Gastroesophageal sphincter (tissue), 4 donors: ENCODE measurements at regions not wholly inside any gene's neighbourhood (a gene's known extent, or its start where the extent isn't known, plus 50 kb on each side); places are given as distances from the start of the nearest gene placed in this dataset.

ENCODE experiments used
- ATAC-seq: fragments of 150-250 bp; one replicate; pipeline ENCODE4 v1.9.1; 2016; ENCODE audit warnings: mild to moderate bottlenecking, moderate library complexity
- H3K27ac ChIP-seq, 4 donors: fragments of 200-600 bp; sonication (generic) in 3 of 4; 1 replicate in 3 of 4; 2 replicates in 1 of 4; pipeline ENCODE4 v1.5.1; 2016 to 2019
- H3K27me3 ChIP-seq: fragments of 200-600 bp; sonication (generic); one replicate; pipeline ENCODE4 v1.5.1; 2019
- H3K36me3 ChIP-seq, 2 donors: fragments of 200-600 bp; sonication (generic); one replicate each; pipeline ENCODE4 v1.5.1; 2019; ENCODE audit warnings: control low read depth in 1 of 2
- H3K4me1 ChIP-seq, 3 donors: fragments of 200-600 bp; sonication (generic); 1 replicate in 2 of 3; 2 replicates in 1 of 3; pipeline ENCODE4 v1.5.1; 2016 to 2019; ENCODE audit warnings: control low read depth in 2 of 3
- H3K4me3 ChIP-seq, 2 donors: fragments of 200-600 bp; sonication (generic); one replicate each; pipeline ENCODE4 v1.5.1; 2019; ENCODE audit warnings: mild to moderate bottlenecking in 1 of 2, moderate library complexity in 1 of 2
- H3K9me3 ChIP-seq, 3 donors: fragments of 200-600 bp; sonication (generic); one replicate each; pipeline ENCODE4 v1.5.1; 2017 to 2019; ENCODE audit warnings: control low read depth in 2 of 3
- CTCF ChIP-seq, 4 experiments: fragments of 200-600 bp in 2 of 4; fragments of 450-650 bp in 2 of 4; sonication (generic) in 1 of 4; IDR thresholded peaks; one replicate each; pipeline ENCODE4 v1.5.1; 2017 to 2019; ENCODE audit warnings: antibody characterized with exemption in 4 of 4, mild to moderate bottlenecking in 2 of 4, moderate library complexity in 2 of 4
- EP300 ChIP-seq: sonication (generic); formaldehyde crosslinking; IDR thresholded peaks from one replicate; pipeline ENCODE4 v1.6.1; 2017; ENCODE audit warnings: antibody characterized with exemption, mild to moderate bottlenecking
- POLR2A ChIP-seq, 2 donors: fragments of 450-650 bp; IDR thresholded peaks; one replicate each; pipeline ENCODE4 v1.6.1; 2017; ENCODE audit warnings: antibody characterized with exemption in 2 of 2, mild to moderate bottlenecking in 2 of 2, moderate library complexity in 1 of 2
- POLR2AphosphoS5 ChIP-seq: sonication (generic); formaldehyde crosslinking; IDR thresholded peaks from one replicate; pipeline ENCODE4 v1.6.1; 2017; ENCODE audit warnings: antibody characterized with exemption
- WGBS, 2 donors: methylation state at CpG; one replicate each; pipeline ENCODE4 v1.1.5; 2018; ENCODE audit warnings: low coverage in 1 of 2; 5-methylcytosine and 5-hydroxymethylcytosine counted together

DNA sequence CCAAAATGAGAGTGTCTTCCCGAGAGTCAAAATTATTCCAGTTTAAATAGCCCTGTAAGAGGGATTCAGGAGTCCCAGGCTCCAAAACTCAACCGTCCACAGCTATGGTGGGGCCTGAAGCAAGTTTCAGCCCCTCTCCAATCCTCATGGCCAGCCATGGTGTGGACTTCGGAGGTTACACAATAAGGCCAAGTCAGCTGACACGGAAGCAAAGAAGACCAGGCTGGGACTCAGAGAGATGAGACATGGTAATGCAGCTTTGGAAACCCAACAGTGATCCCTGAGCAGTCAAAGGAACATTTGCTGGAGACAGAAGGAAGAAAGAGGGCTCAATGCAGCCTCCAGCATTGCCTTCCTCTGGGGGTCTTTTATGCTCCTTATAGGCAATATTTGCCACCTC, 324.6 kb upstream of the TLE3 start:
- no peak for TF ChIP-seq EP300
- TF ChIP-seq POLR2AphosphoS5 = no peak
- no peak for TF ChIP-seq POLR2A (IDR thresholded peaks at IDR 0.05)
- no peak for TF ChIP-seq CTCF (IDR thresholded peaks at IDR 0.05)
- no peak for ATAC-seq
- Histone ChIP-seq H3K4me3 (no peak overlapping the region), H3K4me1 (no peaks in the 10 kb centered on the region), H3K36me3 (no peaks in the 10 kb centered on the region), H3K27ac (no peak overlapping the region), H3K9me3 (no peaks in the 10 kb centered on the region), H3K27me3 (peaks cover 27% of the 10 kb centered on the region)
- WGBS, 2 donors = 76 to 95% methylated on average over 3 to 4 of the region's 4 CpGs

DNA sequence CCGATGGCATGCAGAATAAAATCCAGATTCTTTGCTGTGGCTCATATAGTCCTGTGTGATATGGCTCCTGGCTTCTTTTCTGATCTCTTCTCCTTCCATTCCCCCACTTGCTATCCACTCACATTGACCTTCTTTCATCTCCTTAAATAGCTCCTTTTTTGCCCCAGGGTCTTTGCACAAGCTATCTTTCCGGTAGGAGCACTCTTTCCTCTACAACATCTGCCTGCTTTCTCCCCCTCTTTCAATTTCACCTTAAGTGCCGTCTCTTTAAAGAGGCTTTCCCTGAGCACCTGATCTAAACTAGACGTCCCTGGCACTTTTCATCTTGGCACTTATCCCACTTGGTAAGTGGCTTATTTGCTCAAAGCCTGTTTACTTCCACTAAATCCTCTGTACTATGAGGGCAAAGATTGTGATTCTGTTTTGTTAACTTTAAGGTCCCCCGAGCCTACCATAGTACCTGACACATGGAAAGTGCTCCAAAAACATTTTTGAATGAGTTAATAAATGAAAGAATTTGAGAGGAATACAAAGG, 323.3 kb upstream of the TLE3 start:
- TF ChIP-seq CTCF (IDR thresholded peaks at IDR 0.05) = no peak
- TF ChIP-seq EP300 = no peak
- TF ChIP-seq POLR2A (IDR thresholded peaks at IDR 0.05) = no peak
- no peak for TF ChIP-seq POLR2AphosphoS5
- Histone ChIP-seq H3K4me3 (no peak overlapping the region), H3K9me3 (no peaks in the 10 kb centered on the region), H3K27me3 (peaks cover 36% of the 10 kb centered on the region), H3K4me1 (no peaks in the 10 kb centered on the region), H3K36me3 (no peaks in the 10 kb centered on the region), H3K27ac (no peak overlapping the region)
- WGBS, 2 donors = 54 to 80% methylated on average over 5 of the region's 5 CpGs
- ATAC-seq = no peak

- Histone ChIP-seq H3K27ac (no peak overlapping the region), H3K9me3 (no peaks in the 10 kb centered on the region), H3K4me3 (no peak overlapping the region), H3K27me3 (peaks cover 43% of the 10 kb centered on the region), H3K4me1 (no peaks in the 10 kb centered on the region), H3K36me3 (no peaks in the 10 kb centered on the region)
- TF ChIP-seq EP300 = no peak
- TF ChIP-seq CTCF (IDR thresholded peaks at IDR 0.05) = no peak
- TF ChIP-seq POLR2A (IDR thresholded peaks at IDR 0.05) = no peak
- no peak for TF ChIP-seq POLR2AphosphoS5
- no peak for ATAC-seq
- WGBS, 2 donors = 52 to 100% methylated on average over 1 to 4 of the region's 4 CpGs
Measured at GRCh38 chr15:70420086-70420947, 322.6 kb upstream of the TLE3 start.

GRCh38 chr15:70418943-70419342, 321.2 kb upstream of the TLE3 start:
- no peak for ATAC-seq
- H3K27ac ChIP-seq = no peak overlapping the region
- H3K4me3 ChIP-seq = no peak overlapping the region
- peaks cover 45% of the 10 kb centered on the region for H3K27me3 ChIP-seq
- WGBS, 2 donors = 75 to 90% methylated on average over 5 to 6 of the region's 11 CpGs
- H3K4me1 ChIP-seq = no peaks in the 10 kb centered on the region
- H3K36me3 ChIP-seq = no peaks in the 10 kb centered on the region
- TF ChIP-seq POLR2AphosphoS5 (no peak), CTCF (IDR thresholded peaks at IDR 0.05) (no peak), POLR2A (IDR thresholded peaks at IDR 0.05) (no peak), EP300 (no peak)
- H3K9me3 ChIP-seq = no peaks in the 10 kb centered on the region

- no peak for ATAC-seq
- TF ChIP-seq POLR2AphosphoS5 = no peak
- TF ChIP-seq CTCF (IDR thresholded peaks at IDR 0.05) = no peak
- no peak for TF ChIP-seq POLR2A (IDR thresholded peaks at IDR 0.05)
- TF ChIP-seq EP300 = no peak
- Histone ChIP-seq H3K4me3 (no peak overlapping the region), H3K9me3 (no peaks in the 10 kb centered on the region), H3K27ac (no peak overlapping the region), H3K27me3 (peaks cover 35% of the 10 kb centered on the region), H3K36me3 (no peaks in the 10 kb centered on the region), H3K4me1 (no peaks in the 10 kb centered on the region)
- 80 to 90% methylated on average over 1 to 2 of the region's 6 CpGs for WGBS, 2 donors
Measured at GRCh38 chr15:70417535-70417934, 319.8 kb upstream of the TLE3 start.
